CD1c-positive myeloid dendritic cell (primary cell): ENCODE measurements at regions not wholly inside any gene's neighbourhood (a gene's known extent, or its start where the extent isn't known, plus 50 kb on each side); places are given as distances from the start of the nearest gene placed in this dataset.
A peak's percentile ranks its signal among the peaks of the same experiment; 100 is the strongest.
"Not testable (repeated sequence)": the region's sequence is repeated elsewhere in the genome, so short reads cannot be mapped to it uniquely, and the experiment has no call there.

Experiments used
- DNase-seq: peaks from one replicate; pipeline ENCODE4 v3.0.0-alpha.2; 2016; ENCODE audit errors: extremely low spot score

- no peak for DNase-seq
Observed at GRCh38 chr2:62410926-62411456, 95.0 kb downstream of the TMEM17 start.

GRCh38 chr2:62410015-62410453 lies 96.0 kb downstream of the TMEM17 start:
- no peak for DNase-seq

- DNase-seq = no peak
Observed at GRCh38 chr2:62409442-62409841, 96.6 kb downstream of the TMEM17 start.

- DNase-seq = no peak
Observed at GRCh38 chr2:62408241-62408677, 97.7 kb downstream of the TMEM17 start.

- no peak for DNase-seq
Observed at GRCh38 chr2:62407838-62408237, 98.2 kb downstream of the TMEM17 start.

- DNase-seq = no peak
Observed at GRCh38 chr2:62407401-62407800, 98.6 kb downstream of the TMEM17 start.

GRCh38 chr2:62406573-62407043 lies 99.4 kb downstream of the TMEM17 start:
- no peak for DNase-seq

GRCh38 chr2:62404913-62405312 lies 101.1 kb downstream of the TMEM17 start:
- peak; percentile 7 for DNase-seq

GRCh38 chr2:62402156-62402555 lies 103.8 kb downstream of the TMEM17 start:
- no peak for DNase-seq

- DNase-seq = no peak
Observed at GRCh38 chr2:62398356-62398755, 107.6 kb downstream of the TMEM17 start.

GRCh38 chr2:62396880-62397279 lies 109.1 kb downstream of the TMEM17 start:
- DNase-seq = no peak

- no peak for DNase-seq
Observed at GRCh38 chr2:62393293-62393692, 112.7 kb downstream of the TMEM17 start.

GRCh38 chr2:62391696-62392095 lies 114.3 kb downstream of the TMEM17 start:
- no peak for DNase-seq

- DNase-seq = not testable (repeated sequence)
Observed at GRCh38 chr2:62386378-62386777, 119.6 kb downstream of the TMEM17 start.

- DNase-seq = no peak
Observed at GRCh38 chr2:62383846-62384245, 122.1 kb downstream of the TMEM17 start.

- DNase-seq = no peak
Observed at GRCh38 chr2:62382757-62383156, 123.2 kb downstream of the TMEM17 start.

- no peak for DNase-seq
Observed at GRCh38 chr2:62382122-62382521, 123.9 kb downstream of the TMEM17 start.

GRCh38 chr2:62381656-62382055 lies 124.3 kb downstream of the TMEM17 start:
- no peak for DNase-seq

GRCh38 chr2:62379566-62379965 lies 126.4 kb downstream of the TMEM17 start:
- no peak for DNase-seq

GRCh38 chr2:62375113-62375420 lies 130.9 kb downstream of the TMEM17 start:
- DNase-seq = no peak

- no peak for DNase-seq
Observed at GRCh38 chr2:62374301-62375112, 131.5 kb downstream of the TMEM17 start.

GRCh38 chr2:62372824-62373223 lies 133.2 kb downstream of the TMEM17 start:
- no peak for DNase-seq
